GM23338 (cell line): ENCODE measurements at regions not wholly inside any gene's neighbourhood (a gene's known extent, or its start where the extent isn't known, plus 50 kb on each side); places are given as distances from the start of the nearest gene placed in this dataset.
A peak's percentile ranks its signal among the peaks of the same experiment; 100 is the strongest.

Experiments
- ATAC-seq: fragments of 200-7000 bp; cut with Tn5 transposase; 3 replicates; pipeline ENCODE4 v1.9.1; 2020
- DNase-seq: peaks from one replicate; pipeline ENCODE4 v3.0.0-alpha.2; 2015; ENCODE audit warnings: low spot score
- H2AFZ ChIP-seq: fragments of 200-600 bp; sonication (generic); 2 replicates; pipeline ENCODE4 v1.8.0; 2016; ENCODE audit warnings: antibody characterized with exemption, mild to moderate bottlenecking, moderate library complexity
- H3F3A ChIP-seq: fragments of 200-600 bp; sonication (generic); replicated peaks from 2 replicates; pipeline ENCODE4 v1.8.0; 2017; ENCODE audit warnings: antibody characterized with exemption, mixed run types, low read depth
- H3K27ac ChIP-seq: fragments of 200-600 bp; sonication (generic); 2 replicates; pipeline ENCODE4 v1.6.1; 2016; ENCODE audit warnings: low read depth
- H3K27me3 ChIP-seq: fragments of 200-600 bp; sonication (generic); 2 replicates; pipeline ENCODE4 v1.8.0; 2016; ENCODE audit warnings: mild to moderate bottlenecking, mixed run types, moderate library complexity; ENCODE audit not compliant: insufficient read depth
- H3K36me3 ChIP-seq: fragments of 200-600 bp; sonication (generic); 2 replicates; pipeline ENCODE4 v1.8.0; 2016; ENCODE audit warnings: mild to moderate bottlenecking; ENCODE audit not compliant: insufficient read depth
- H3K4me1 ChIP-seq: fragments of 200-600 bp; sonication (generic); 2 replicates; pipeline ENCODE4 v1.8.0; 2016; ENCODE audit warnings: mild to moderate bottlenecking, moderate library complexity; ENCODE audit not compliant: insufficient read depth
- H3K4me2 ChIP-seq: fragments of 200-600 bp; sonication (generic); 2 replicates; pipeline ENCODE4 v1.7.1; 2017; ENCODE audit warnings: mixed run types
- H3K4me3 ChIP-seq: fragments of 200-600 bp; sonication (generic); 2 replicates; pipeline ENCODE4 v1.6.1; 2016; ENCODE audit warnings: mixed run types
- H3K79me2 ChIP-seq: fragments of 200-600 bp; sonication (generic); replicated peaks from 2 replicates; pipeline ENCODE4 v1.8.0; 2017; ENCODE audit warnings: mild to moderate bottlenecking; ENCODE audit not compliant: insufficient read depth
- H3K9me2 ChIP-seq: fragments of 200-600 bp; sonication (generic); 2 replicates; pipeline ENCODE4 v1.8.0; 2017; ENCODE audit not compliant: insufficient read depth
- H4K20me1 ChIP-seq: fragments of 200-600 bp; sonication (generic); replicated peaks from 2 replicates; pipeline ENCODE4 v1.8.0; 2017; ENCODE audit warnings: mild to moderate bottlenecking; ENCODE audit not compliant: insufficient read depth
- H3K27ac Mint-ChIP-seq: 2 replicates; pipeline ENCODE4 v1.8.0; 2020; ENCODE audit warnings: inconsistent platforms, mild to moderate bottlenecking, moderate library complexity, mixed read lengths
- H3K27me3 Mint-ChIP-seq: 3 replicates; pipeline ENCODE4 v1.8.0; 2022; ENCODE audit warnings: low read depth, mild to moderate bottlenecking, moderate library complexity, mixed read lengths, inconsistent platforms; ENCODE audit not compliant: insufficient read depth, poor library complexity
- H3K36me3 Mint-ChIP-seq: 3 replicates; pipeline ENCODE4 v1.8.0; 2021; ENCODE audit warnings: low read depth, mild to moderate bottlenecking, inconsistent platforms, moderate library complexity, mixed read lengths
- H3K4me1 Mint-ChIP-seq: 3 replicates; pipeline ENCODE4 v1.8.0; 2020; ENCODE audit warnings: mild to moderate bottlenecking, inconsistent platforms, mixed read lengths
- H3K4me3 Mint-ChIP-seq: 3 replicates; pipeline ENCODE4 v1.8.0; 2021; ENCODE audit warnings: moderate library complexity, mild to moderate bottlenecking, inconsistent platforms, mixed read lengths
- H3K9me3 Mint-ChIP-seq: 3 replicates; pipeline ENCODE4 v1.8.0; 2020; ENCODE audit warnings: moderate library complexity, mild to moderate bottlenecking, inconsistent platforms, mixed read lengths
- CREB1 ChIP-seq: fragments of 250-450 bp; sonication (Bioruptor Pico); IDR thresholded peaks from 2 replicates; pipeline ENCODE4 v1.5.0; 2020; ENCODE audit warnings: low read depth, mild to moderate bottlenecking, moderate library complexity
- ETS1 ChIP-seq: IDR thresholded peaks from 2 replicates; pipeline ENCODE4 v1.6.1; 2016; ENCODE audit warnings: antibody characterized with exemption
- EZH2 ChIP-seq: fragments of 200-600 bp; sonication (generic); IDR thresholded peaks from one replicate; pipeline ENCODE4 v1.8.0; 2017; ENCODE audit warnings: antibody characterized with exemption, mild to moderate bottlenecking, low read depth; ENCODE audit not compliant: unreplicated experiment
- EZH2phosphoT487 ChIP-seq: fragments of 200-600 bp; sonication (generic); IDR thresholded peaks from one replicate; pipeline ENCODE4 v1.8.1; 2018; ENCODE audit warnings: antibody characterized with exemption; ENCODE audit not compliant: unreplicated experiment
- JUNB ChIP-seq: IDR thresholded peaks from one replicate; pipeline ENCODE4 v1.6.1; 2016; ENCODE audit warnings: antibody characterized with exemption; ENCODE audit not compliant: unreplicated experiment
- NANOG ChIP-seq: IDR thresholded peaks from 2 replicates; pipeline ENCODE4 v1.6.1; 2016; ENCODE audit warnings: antibody characterized with exemption, borderline replicate concordance
- POLR2AphosphoS5 ChIP-seq: IDR thresholded peaks from 2 replicates; pipeline ENCODE4 v1.6.1; 2016; ENCODE audit warnings: antibody characterized with exemption, low read depth
- REST ChIP-seq: IDR thresholded peaks from one replicate; pipeline ENCODE4 v1.6.1; 2018; ENCODE audit warnings: antibody characterized with exemption; ENCODE audit not compliant: unreplicated experiment
- ZNF331 ChIP-seq: fragments of 250-450 bp; sonication (Bioruptor Pico); IDR thresholded peaks from 2 replicates; pipeline ENCODE4 v1.5.0; 2020; ENCODE audit warnings: low read depth, mild to moderate bottlenecking, moderate library complexity
- ZNF462 ChIP-seq: fragments of 250-450 bp; sonication (Bioruptor Pico); IDR thresholded peaks from 2 replicates; pipeline ENCODE4 v1.5.0; 2020; ENCODE audit warnings: mild to moderate bottlenecking, moderate library complexity

GRCh38 chr6:100274147-100274546 is 190.6 kb downstream of the SIM1 start:
- no peak for TF ChIP-seq ZNF331 (CRISPR knock-in tag)
- H3K4me3 Mint-ChIP-seq, result no peak overlapping the region
- Histone ChIP-seq H2AFZ (no peak overlapping the region), H3K4me1 (peaks cover 22% of the 10 kb centered on the region), H3K79me2 (no peaks in the 10 kb centered on the region), H3K36me3 (no peaks in the 10 kb centered on the region), H4K20me1 (no peaks in the 10 kb centered on the region), H3K27me3 (no peaks in the 10 kb centered on the region), H3F3A (no peaks in the 10 kb centered on the region), H3K27ac (no peak overlapping the region), H3K9me2 (no peaks in the 10 kb centered on the region), H3K4me2 (no peak overlapping the region), H3K4me3 (no peak overlapping the region)
- no peaks in the 10 kb centered on the region for H3K27me3 Mint-ChIP-seq
- H3K27ac Mint-ChIP-seq, result no peak overlapping the region
- ATAC-seq, result no peak
- peaks cover 21% of the 10 kb centered on the region for H3K4me1 Mint-ChIP-seq
- H3K9me3 Mint-ChIP-seq, result peaks cover 9% of the 10 kb centered on the region; the same call in 2 of the 3 replicates
- no peak for DNase-seq
- H3K36me3 Mint-ChIP-seq, result no peaks in the 10 kb centered on the region; the same call in 2 of the 3 replicates

- H3K4me3 Mint-ChIP-seq, result no peak overlapping the region
- ATAC-seq, result no peak
- Histone ChIP-seq H3K27me3 (no peaks in the 10 kb centered on the region), H3K4me2 (no peak overlapping the region), H3K27ac (no peak overlapping the region), H3K36me3 (no peaks in the 10 kb centered on the region), H3F3A (no peaks in the 10 kb centered on the region), H3K4me1 (peaks cover 33% of the 10 kb centered on the region), H3K4me3 (no peak overlapping the region), H3K79me2 (no peaks in the 10 kb centered on the region), H2AFZ (no peak overlapping the region), H4K20me1 (no peaks in the 10 kb centered on the region), H3K9me2 (peaks cover 3% of the 10 kb centered on the region; the same call in 1 of the 2 replicates)
- no peaks in the 10 kb centered on the region; the same call in 2 of the 3 replicates for H3K36me3 Mint-ChIP-seq
- no peaks in the 10 kb centered on the region for H3K27me3 Mint-ChIP-seq
- no peak for DNase-seq
- peak overlapping the region; percentile 58; the same call in 1 of the 2 replicates for H3K27ac Mint-ChIP-seq
- H3K4me1 Mint-ChIP-seq, result peaks cover 34% of the 10 kb centered on the region
- H3K9me3 Mint-ChIP-seq, result peaks cover 9% of the 10 kb centered on the region; the same call in 2 of the 3 replicates
- TF ChIP-seq EZH2 (no peak), EZH2phosphoT487 (no peak), ZNF331 (CRISPR knock-in tag) (no peak), REST (no peak), JUNB (no peak), NANOG (no peak), ETS1 (no peak), ZNF462 (no peak), CREB1 (CRISPR knock-in tag) (no peak), POLR2AphosphoS5 (no peak)
These were observed 193.1 kb downstream of the SIM1 start for GRCh38 chr6:100271625-100272024.
